Stimulated activated naive CD8-positive, alpha-beta T cell treated with anti-CD3 and anti-CD28 coated beads, Interleukin-15, amount 100 ng/mL, for 72 hours (primary cell): ENCODE measurements at regions not wholly inside any gene's neighbourhood (a gene's known extent, or its start where the extent isn't known, plus 50 kb on each side); places are given as distances from the start of the nearest gene placed in this dataset.
"Not testable (repeated sequence)": the region's sequence is repeated elsewhere in the genome, so short reads cannot be mapped to it uniquely, and the experiment has no call there.

Source experiments
- ATAC-seq: fragments of 150-1000 bp; cut with Tn5 transposase; 2 replicates; pipeline ENCODE4 v1.10.0; 2021; ENCODE audit warnings: mild to moderate bottlenecking, moderate library complexity
- DNase-seq, 2 donors: peaks; one replicate each; pipeline ENCODE4 v3.0.0; 2021 to 2022
- H3K27ac Mint-ChIP-seq, 2 donors: one replicate each; pipeline ENCODE4 v1.8.0; 2022; ENCODE audit warnings: mild to moderate bottlenecking in 2 of 2, mixed read lengths in 2 of 2, moderate library complexity in 2 of 2
- H3K27me3 Mint-ChIP-seq: one replicate; pipeline ENCODE4 v1.8.0; 2022; ENCODE audit warnings: mixed read lengths
- H3K4me1 Mint-ChIP-seq: one replicate; pipeline ENCODE4 v1.8.0; 2022; ENCODE audit warnings: mild to moderate bottlenecking, mixed read lengths
- H3K4me3 Mint-ChIP-seq, 2 donors: one replicate each; pipeline ENCODE4 v1.8.0; 2022; ENCODE audit warnings: mild to moderate bottlenecking in 2 of 2, mixed read lengths in 2 of 2, moderate library complexity in 1 of 2
- H3K9me3 Mint-ChIP-seq, 2 donors: one replicate each; pipeline ENCODE4 v1.8.0; 2022; ENCODE audit warnings: mixed read lengths in 2 of 2

DNA sequence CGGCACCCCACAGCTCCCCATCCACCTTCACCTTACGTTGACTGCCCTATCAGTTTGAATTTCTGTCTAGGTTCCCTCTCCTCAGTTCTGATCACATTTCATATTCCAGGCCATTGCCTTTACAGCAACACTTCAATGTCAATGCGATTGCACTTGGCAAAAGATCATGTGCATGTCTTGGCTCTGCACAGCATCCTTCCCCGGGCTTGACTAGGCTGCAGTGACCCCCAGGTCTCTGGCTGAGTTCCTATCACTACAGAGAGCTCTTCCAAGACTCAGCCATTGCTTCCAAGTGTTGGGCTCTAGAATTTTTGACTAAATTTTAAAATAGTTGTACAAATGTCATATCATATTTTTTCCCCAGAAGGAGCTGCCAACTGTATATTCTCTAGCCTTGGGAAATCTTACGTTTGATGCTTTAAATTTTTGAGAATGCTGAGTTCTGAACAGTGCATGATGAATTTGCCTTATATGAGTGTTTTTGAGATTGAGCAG lies 103.8 kb upstream of the NEDD4L start:
- DNase-seq (no peak), ATAC-seq (no peak)
- H3K4me3 Mint-ChIP-seq: no peak overlapping the region
- no peak overlapping the region for H3K27ac Mint-ChIP-seq
- H3K27me3 Mint-ChIP-seq: peaks cover 38% of the 10 kb centered on the region
- H3K4me1 Mint-ChIP-seq: no peaks in the 10 kb centered on the region
- H3K9me3 Mint-ChIP-seq: no peaks in the 10 kb centered on the region

DNA sequence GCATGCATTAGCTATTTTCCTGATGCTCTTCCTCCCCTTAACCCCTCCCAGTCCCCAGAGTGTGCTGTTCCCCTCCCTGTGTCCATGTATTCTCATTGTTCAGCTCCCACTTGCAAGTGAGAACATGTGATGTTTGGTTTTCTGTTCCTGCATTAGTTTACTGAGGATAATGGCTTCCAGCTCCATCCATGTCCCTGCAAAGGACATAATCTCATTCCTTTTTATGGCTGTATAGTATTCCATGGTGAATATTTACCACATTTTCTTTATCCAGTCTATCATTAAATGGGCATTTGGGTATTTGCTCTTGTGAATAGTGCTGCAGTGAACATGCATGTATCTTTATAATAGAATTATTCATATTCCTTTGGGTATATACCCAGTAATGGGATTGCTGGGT lies 109.7 kb upstream of the NEDD4L start:
- H3K9me3 Mint-ChIP-seq, DNase-seq, ATAC-seq, H3K4me3 Mint-ChIP-seq, H3K27ac Mint-ChIP-seq: not testable (repeated sequence)
- peaks cover 11% of the 10 kb centered on the region for H3K4me1 Mint-ChIP-seq
- H3K27me3 Mint-ChIP-seq: peaks cover 16% of the 10 kb centered on the region

DNA sequence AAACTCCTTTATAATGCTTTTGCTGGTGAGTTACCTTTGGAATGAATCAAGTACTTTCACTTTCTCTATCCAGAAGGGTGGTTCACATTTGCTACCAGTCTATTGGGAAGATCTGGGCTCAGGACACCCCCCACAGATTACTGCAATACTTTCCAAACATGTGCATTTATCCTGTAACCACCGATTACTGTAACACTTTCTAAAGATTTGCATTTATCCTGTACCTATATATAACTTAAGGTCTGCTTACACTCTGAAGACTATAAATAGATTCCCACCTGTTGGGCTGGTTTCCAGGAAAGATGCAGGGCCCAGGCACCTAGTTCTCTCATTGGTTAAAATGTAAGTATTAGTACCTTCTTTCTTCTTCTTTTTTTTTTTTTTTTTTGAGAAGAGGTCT lies 113.0 kb upstream of the NEDD4L start:
- H3K4me1 Mint-ChIP-seq: peaks cover 11% of the 10 kb centered on the region

DNA sequence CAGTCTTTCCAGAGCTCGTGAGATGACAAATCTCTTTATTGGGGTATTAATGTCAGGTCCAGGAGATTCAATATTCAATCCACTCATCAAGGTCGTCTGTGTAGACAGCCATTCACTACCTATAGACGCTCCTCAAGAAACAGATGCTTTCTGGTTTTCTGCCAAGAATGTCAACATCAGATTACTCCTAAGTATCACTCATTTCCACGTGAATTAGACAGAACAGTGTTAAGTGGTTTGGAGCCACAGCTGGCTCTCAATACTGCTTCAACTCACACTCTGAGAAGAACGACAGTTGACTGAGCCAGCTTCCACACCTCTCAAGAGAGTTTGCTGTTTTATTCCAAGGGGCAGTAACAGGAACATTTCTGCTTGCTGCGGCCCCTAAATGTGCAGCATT lies 113.5 kb upstream of the NEDD4L start:
- no peaks in the 10 kb centered on the region for H3K27me3 Mint-ChIP-seq
- no peak for ATAC-seq
- H3K27ac Mint-ChIP-seq: no peak overlapping the region
- H3K4me3 Mint-ChIP-seq: no peak overlapping the region
- no peak for DNase-seq
- H3K4me1 Mint-ChIP-seq: peaks cover 11% of the 10 kb centered on the region
- peaks cover 0 to 8% of the 10 kb centered on the region in 2 donors for H3K9me3 Mint-ChIP-seq

More for the DNA sequence above, 113.0 kb upstream of the NEDD4L start:
- DNase-seq: no peak
- ATAC-seq: no peak
- Mint-ChIP-seq H3K27me3 (no peaks in the 10 kb centered on the region), H3K4me3 (no peak overlapping the region), H3K27ac (no peak overlapping the region), H3K9me3 (peaks cover 0 to 8% of the 10 kb centered on the region in 2 donors)

DNA sequence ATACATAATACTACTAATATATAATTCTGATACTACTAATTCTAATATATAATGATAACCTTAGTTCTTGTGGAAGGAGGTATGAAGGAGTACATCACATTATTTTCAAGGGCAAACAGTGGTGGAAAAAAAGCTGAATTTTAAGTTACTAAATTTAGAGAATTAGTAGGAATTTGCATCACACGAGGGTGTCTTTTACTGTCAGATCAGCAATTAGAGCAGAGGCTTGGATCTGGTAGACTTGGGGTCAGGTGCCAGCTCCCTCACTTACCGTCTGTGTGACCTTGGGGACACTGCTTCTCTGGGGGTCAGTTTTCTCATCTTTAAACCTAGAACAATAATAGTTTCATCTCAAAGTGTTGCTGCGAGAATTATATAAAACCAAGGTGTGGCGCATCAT lies 114.1 kb upstream of the NEDD4L start:
- Mint-ChIP-seq H3K4me1 (peaks cover 11% of the 10 kb centered on the region), H3K9me3 (peaks cover 0 to 8% of the 10 kb centered on the region in 2 donors), H3K27me3 (peaks cover under 1% of the 10 kb centered on the region), H3K27ac (no peak overlapping the region), H3K4me3 (no peak overlapping the region)
- no peak for ATAC-seq
- DNase-seq: no peak

DNA sequence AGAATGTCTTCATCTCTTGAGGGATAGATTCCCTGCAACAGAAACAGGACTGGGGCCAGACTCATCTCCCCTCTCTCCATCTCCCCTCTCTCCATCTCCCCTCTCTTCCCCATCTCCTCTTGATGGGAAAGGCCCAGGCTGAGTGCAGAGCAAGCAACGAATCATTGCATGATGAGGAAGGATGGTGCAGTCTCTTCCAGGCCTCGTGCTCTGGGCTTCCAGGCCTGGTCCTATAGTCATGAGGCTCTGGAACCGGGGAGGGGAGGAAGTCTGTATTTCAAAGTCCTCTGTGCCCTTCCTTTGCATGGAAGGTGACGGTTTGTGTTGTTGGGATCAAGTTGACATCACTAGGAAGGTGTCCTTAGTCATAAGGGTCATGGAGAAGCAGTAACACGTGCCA lies 115.6 kb upstream of the NEDD4L start:
- Mint-ChIP-seq H3K4me3 (no peak overlapping the region), H3K9me3 (peaks cover 0 to 8% of the 10 kb centered on the region in 2 donors), H3K27me3 (peaks cover 7% of the 10 kb centered on the region), H3K4me1 (peaks cover 11% of the 10 kb centered on the region), H3K27ac (no peak overlapping the region)
- ATAC-seq (no peak), DNase-seq (no peak)

DNA sequence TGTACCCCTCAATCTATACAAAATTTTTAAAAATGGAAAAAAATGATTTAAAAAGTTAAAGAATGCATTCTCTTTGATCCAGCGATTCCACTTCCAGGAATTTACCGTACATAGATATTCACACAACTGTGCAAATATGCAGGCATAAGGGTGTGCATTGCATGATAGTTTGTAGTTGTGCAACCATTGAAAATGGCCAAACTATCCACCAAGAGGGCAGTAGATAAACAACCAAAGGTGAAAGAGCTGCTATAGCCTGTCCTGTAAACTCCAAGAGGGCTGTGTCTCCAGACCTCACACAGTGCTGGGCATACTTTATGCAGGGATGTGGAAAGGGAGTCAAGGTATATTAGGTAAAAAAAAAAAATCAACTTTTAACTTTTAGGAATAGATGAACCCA lies 116.5 kb upstream of the NEDD4L start:
- no peak for ATAC-seq
- H3K9me3 Mint-ChIP-seq: no peaks in the 10 kb centered on the region

DNA sequence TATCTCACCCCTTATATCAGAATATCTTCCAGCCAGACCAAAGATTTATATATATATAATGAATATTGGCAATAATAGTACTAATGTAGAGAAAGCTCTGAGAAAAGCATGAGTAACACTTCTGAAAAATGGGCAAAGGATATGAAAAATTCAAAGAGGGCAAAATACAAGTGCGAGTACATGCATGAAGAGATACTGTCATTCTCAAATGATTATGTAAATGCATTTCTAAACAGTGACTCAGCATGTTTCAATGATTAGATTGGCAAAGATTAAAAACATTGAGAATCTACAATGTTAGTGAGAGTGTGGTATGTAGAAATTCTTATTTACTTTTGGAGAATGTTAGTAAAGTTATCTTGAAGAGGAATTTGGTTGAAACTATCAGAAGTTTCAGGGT lies 118.3 kb upstream of the NEDD4L start:
- ATAC-seq (no peak), DNase-seq (no peak)
- Mint-ChIP-seq H3K9me3 (no peaks in the 10 kb centered on the region), H3K27ac (no peak overlapping the region), H3K27me3 (peaks cover 7% of the 10 kb centered on the region), H3K4me3 (no peak overlapping the region), H3K4me1 (peaks cover 2% of the 10 kb centered on the region)

More for the DNA sequence above, 116.5 kb upstream of the NEDD4L start:
- Mint-ChIP-seq H3K4me3 (no peak overlapping the region), H3K27me3 (peaks cover 7% of the 10 kb centered on the region), H3K4me1 (peaks cover 11% of the 10 kb centered on the region), H3K27ac (no peak overlapping the region)
- DNase-seq: no peak

DNA sequence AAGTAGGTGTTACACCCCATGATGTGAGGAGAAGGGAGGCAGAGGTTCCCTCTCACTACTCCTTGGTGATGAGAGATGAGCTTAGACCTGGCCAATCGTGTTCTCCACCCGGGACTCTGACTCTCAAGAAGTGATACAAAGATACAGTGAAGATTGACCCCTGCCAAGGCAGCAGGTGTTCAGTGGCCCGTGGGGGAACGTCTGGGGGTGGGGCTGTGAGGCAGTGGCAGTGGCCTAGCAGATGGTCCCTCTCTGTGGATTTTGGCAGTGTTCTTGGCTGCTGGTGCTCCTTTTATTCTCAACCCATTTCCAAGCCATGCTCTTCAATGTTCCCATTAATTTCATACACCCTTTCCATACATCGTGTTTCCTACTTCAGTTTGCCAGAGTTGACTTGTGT lies 120.4 kb upstream of the NEDD4L start:
- Mint-ChIP-seq H3K27ac (peak overlapping the region in 1 of 2 donors; percentile 38), H3K9me3 (peaks cover 0 to 4% of the 10 kb centered on the region in 2 donors), H3K27me3 (peaks cover 7% of the 10 kb centered on the region), H3K4me1 (no peaks in the 10 kb centered on the region), H3K4me3 (no peak overlapping the region)
- DNase-seq (no peak), ATAC-seq (no peak)

DNA sequence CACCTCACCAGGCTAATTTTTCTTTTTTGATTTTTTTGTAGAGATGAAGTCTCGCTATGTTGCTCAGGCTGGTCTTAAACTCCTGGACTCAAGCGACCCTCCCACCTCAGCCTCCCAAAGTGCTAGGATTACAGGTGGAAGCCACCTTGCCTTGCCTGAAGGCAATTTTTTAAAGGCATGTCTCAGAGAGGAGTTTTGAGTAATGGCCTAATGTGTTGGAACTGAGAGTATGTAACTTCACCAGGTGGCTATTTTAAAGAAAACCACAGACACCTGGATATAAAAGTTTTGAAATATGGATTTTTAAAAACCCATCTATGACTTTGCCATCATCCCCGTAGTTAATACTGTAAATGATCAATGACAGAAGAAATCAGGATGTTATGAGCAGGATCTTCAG lies 119.8 kb upstream of the ATP8B1 start:
- ATAC-seq: no peak
- DNase-seq: no peak
- Mint-ChIP-seq H3K9me3 (peaks cover 0 to 6% of the 10 kb centered on the region in 2 donors), H3K4me3 (no peak overlapping the region), H3K4me1 (no peaks in the 10 kb centered on the region), H3K27me3 (peaks cover 13% of the 10 kb centered on the region), H3K27ac (no peak overlapping the region)

DNA sequence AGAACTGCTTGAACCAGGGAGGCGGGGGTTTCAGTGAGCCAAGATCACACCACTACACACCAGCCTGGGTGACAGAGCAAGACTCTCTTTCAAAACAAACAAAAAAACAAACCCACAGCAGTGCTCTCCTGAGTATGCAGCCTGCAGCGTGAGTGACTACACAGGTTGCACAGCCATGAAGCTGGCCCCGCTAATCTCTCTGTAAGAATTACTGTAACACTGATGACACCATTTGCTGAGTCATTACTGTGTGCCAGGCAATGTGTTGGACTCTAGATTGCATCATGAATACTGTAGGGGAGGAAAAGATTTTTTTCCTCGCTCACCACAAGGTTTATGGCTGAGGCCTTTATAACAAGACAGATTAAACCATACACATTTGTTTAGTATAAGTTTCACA lies 118.6 kb upstream of the ATP8B1 start:
- peaks cover 13% of the 10 kb centered on the region for H3K27me3 Mint-ChIP-seq
- H3K4me1 Mint-ChIP-seq: peaks cover 3% of the 10 kb centered on the region
- peaks cover 0 to 6% of the 10 kb centered on the region in 2 donors for H3K9me3 Mint-ChIP-seq
- ATAC-seq (peak; percentile 69), DNase-seq (peak in 1 of 2 donors; percentile 9)
- no peak overlapping the region for H3K4me3 Mint-ChIP-seq
- H3K27ac Mint-ChIP-seq: peak overlapping the region in 1 of 2 donors; percentile 46

DNA sequence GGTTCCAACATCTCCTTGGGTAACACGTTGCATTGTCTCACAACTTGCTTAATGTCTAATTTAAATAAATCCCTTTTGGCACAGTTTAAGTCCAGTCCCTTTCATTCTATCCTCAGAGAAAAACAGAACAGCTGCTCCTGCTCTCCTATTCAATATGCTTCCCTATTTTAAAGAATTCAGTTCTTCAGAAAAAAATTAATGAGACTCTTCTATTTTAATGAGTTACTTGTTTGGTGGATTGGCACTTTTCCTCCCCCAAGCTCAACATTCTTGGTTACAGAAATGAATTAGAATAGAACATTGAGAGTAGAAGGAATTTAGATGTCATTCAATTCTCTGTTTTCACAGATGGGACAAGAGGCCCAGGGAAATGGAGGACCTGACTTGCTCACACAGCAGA lies 116.9 kb upstream of the ATP8B1 start:
- H3K4me1 Mint-ChIP-seq: peaks cover 16% of the 10 kb centered on the region
- H3K9me3 Mint-ChIP-seq: peaks cover 0 to 6% of the 10 kb centered on the region in 2 donors
- no peak overlapping the region for H3K27ac Mint-ChIP-seq
- ATAC-seq: no peak
- no peak for DNase-seq
- peaks cover 13% of the 10 kb centered on the region for H3K27me3 Mint-ChIP-seq
- no peak overlapping the region for H3K4me3 Mint-ChIP-seq

DNA sequence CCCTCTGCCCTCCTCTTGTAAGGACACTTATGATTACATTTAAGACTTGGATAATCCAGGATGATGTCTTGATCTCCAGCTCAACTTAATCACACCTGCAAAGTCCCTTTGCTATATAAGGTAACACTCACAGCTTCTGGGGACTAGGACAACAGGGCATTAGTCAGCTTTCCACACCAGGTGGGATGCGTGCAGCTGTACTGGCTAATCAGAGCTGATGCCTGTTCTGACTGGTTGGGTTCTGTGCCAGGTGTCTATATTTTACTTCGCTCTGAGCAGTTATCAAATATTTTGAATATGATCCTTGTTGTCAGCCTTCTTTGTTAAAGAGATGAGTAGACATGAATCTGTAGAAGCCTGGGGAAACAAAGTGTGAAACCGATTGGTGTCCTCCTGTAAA lies 115.5 kb upstream of the ATP8B1 start:
- ATAC-seq (no peak), DNase-seq (no peak)
- Mint-ChIP-seq H3K27ac (no peak overlapping the region), H3K4me3 (no peak overlapping the region), H3K27me3 (peaks cover 10% of the 10 kb centered on the region), H3K4me1 (peaks cover 16% of the 10 kb centered on the region), H3K9me3 (peaks cover 0 to 6% of the 10 kb centered on the region in 2 donors)

DNA sequence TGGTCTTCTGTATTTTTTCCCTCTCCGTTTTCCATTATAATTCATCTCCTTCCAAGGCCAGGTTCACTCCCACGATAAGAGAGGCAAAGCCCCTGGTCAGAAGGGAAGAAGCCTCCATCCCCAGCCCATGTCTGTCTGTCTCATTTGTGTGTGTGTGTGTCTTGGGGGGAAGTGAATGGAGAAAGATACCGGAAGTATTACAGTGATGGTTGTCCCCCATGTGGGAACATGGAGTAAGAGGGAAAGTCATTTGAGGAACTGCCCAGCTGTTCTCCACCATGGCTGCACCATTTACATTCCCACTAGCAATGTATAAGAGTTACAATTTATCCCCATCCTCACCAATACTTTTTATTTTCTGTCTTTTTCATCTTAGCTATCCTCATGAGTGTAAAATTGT lies 113.6 kb upstream of the ATP8B1 start:
- Mint-ChIP-seq H3K27me3 (peaks cover 11% of the 10 kb centered on the region), H3K4me1 (peaks cover 16% of the 10 kb centered on the region), H3K9me3 (peaks cover 0 to 6% of the 10 kb centered on the region in 2 donors), H3K4me3 (no peak overlapping the region), H3K27ac (no peak overlapping the region)
- no peak for ATAC-seq
- DNase-seq: no peak

DNA sequence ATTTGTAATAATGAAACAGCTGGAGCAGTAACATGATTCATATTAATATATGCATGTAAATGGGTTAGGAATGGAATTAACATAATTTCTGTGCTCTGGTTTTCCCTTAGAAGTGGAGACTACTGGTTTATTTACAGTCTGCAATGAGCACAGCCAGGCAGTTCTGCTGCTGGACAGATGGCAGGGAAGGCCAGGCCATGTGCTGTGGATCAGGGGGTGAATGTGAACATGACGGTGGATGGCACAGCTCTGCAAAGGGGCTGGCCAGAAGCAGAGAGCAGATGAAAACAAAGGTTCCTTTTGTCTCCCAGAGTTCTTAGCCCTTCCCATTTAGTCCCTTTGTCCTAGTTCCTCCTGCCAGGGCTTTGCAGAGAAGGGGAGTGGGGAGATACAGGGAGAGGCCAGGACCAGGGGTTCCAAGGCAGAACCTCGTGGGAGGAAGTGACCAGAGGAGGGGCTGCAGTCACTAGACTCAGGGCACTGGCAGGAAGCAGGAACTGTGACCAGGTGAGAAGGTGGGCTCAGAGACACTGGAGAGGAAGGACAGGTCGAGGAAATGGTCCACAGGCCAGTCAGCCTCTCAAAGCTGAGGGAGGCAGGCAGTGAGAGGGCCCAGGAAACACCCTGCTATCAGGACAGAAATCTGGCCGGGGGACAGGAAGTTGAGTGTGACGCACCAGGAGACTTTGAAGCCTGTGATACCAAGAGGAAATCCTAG lies 112.9 kb upstream of the ATP8B1 start:
- ATAC-seq: peak; percentile 77
- DNase-seq: peak; percentile 5 to 14
- Mint-ChIP-seq H3K4me3 (peak overlapping the region in 1 of 2 donors; percentile 27), H3K9me3 (peaks cover 0 to 6% of the 10 kb centered on the region in 2 donors), H3K4me1 (peaks cover 16% of the 10 kb centered on the region), H3K27ac (peak overlapping the region; percentile 69 to 74), H3K27me3 (peaks cover 11% of the 10 kb centered on the region)

DNA sequence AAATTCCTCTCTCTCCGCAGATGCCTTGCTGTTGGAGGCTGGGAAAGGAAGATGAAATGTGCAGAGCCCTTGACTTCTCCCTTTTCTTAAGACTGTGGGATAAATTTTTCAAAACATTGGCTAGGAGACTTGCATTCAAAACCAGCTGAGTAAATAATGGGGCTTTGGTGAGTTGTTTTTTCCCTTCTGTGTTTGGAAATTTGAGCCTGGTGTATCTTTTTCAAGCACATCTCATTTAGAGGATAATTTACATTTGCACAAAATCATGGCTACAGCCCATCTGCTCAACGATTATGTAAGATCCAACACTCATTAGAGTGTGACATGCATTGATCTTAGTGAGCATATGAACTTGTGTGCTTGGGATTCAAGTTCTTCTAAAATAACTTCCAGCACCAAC lies 112.1 kb upstream of the ATP8B1 start:
- Mint-ChIP-seq H3K4me1 (peaks cover 16% of the 10 kb centered on the region), H3K4me3 (no peak overlapping the region), H3K27me3 (peaks cover 18% of the 10 kb centered on the region), H3K27ac (peak overlapping the region in 1 of 2 donors; percentile 69), H3K9me3 (peaks cover 0 to 6% of the 10 kb centered on the region in 2 donors)
- no peak for DNase-seq
- no peak for ATAC-seq
